ENCODE measurements at regions not wholly inside any gene's neighbourhood (a gene's known extent, or its start where the extent isn't known, plus 50 kb on each side); places are given as distances from the start of the nearest gene placed in this dataset.

DNA sequence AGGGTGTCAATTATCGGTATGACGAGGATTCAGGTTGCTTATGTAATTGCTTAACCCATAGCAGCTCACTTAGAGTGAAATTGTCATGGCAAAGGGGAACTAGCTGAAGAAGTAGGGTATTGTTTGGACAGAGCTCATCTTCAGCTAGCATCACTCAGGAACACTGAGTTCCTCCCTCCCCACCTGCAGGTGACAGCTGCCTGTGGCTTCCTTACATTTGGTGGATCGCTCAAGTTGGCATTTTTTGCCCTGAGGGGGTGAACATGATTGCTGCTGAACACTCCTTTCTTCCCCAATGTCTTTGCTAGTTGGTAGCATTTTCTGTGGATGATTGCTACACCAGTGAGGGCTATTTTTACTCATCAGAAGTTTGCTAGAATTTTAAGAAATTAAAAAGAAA lies 86.7 kb upstream of the THUMPD2 start:
- TF ChIP-seq, protein P1, sequence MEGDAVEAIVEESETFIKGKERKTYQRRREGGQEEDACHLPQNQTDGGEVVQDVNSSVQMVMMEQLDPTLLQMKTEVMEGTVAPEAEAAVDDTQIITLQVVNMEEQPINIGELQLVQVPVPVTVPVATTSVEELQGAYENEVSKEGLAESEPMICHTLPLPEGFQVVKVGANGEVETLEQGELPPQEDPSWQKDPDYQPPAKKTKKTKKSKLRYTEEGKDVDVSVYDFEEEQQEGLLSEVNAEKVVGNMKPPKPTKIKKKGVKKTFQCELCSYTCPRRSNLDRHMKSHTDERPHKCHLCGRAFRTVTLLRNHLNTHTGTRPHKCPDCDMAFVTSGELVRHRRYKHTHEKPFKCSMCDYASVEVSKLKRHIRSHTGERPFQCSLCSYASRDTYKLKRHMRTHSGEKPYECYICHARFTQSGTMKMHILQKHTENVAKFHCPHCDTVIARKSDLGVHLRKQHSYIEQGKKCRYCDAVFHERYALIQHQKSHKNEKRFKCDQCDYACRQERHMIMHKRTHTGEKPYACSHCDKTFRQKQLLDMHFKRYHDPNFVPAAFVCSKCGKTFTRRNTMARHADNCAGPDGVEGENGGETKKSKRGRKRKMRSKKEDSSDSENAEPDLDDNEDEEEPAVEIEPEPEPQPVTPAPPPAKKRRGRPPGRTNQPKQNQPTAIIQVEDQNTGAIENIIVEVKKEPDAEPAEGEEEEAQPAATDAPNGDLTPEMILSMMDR (IDR thresholded peaks at IDR 0.05), result no peak
- TF ChIP-seq POLR2A (IDR thresholded peaks at IDR 0.05) (no peak), EP300 (IDR thresholded peaks at IDR 0.05) (no peak)
